ENCODE measurements at regions not wholly inside any gene's neighbourhood (a gene's known extent, or its start where the extent isn't known, plus 50 kb on each side); places are given as distances from the start of the nearest gene placed in this dataset.
A peak's percentile ranks its signal among the peaks of the same experiment; 100 is the strongest.

- H3K4me2 ChIP-seq (ENCODE audit: low read length), result no peak overlapping the region
- no peaks in the 10 kb centered on the region for H3F3A ChIP-seq (ENCODE audit: low read length, unreplicated experiment)
- no peaks in the 10 kb centered on the region for H3K36me3 ChIP-seq (ENCODE audit: low read depth, low read length)
- TF ChIP-seq EZH2 (IDR thresholded peaks at IDR 0.05; ENCODE audit: low read length, unreplicated experiment) (no peak), EZH2phosphoT487 (IDR thresholded peaks at IDR 0.05; ENCODE audit: borderline replicate concordance, low read length) (no peak), CTCF (conservative IDR thresholded peaks at IDR 0.05; ENCODE audit: low read depth, low read length) (no peak)
- ChIA-PET CTCF (no interaction called here), POLR2A (ENCODE audit: unreplicated experiment) (no interaction called here)
- H3K9ac ChIP-seq (ENCODE audit: low read length), result no peak overlapping the region
- peaks cover 13% of the 10 kb centered on the region; the same call in 1 of the 2 replicates for H3K4me1 ChIP-seq (ENCODE audit: insufficient read depth, low read length)
- no peaks in the 10 kb centered on the region for H3K9me3 ChIP-seq (ENCODE audit: low read length)
- no peaks in the 10 kb centered on the region for H4K20me1 ChIP-seq (ENCODE audit: low read length)
- ATAC-seq (no peak), DNase-seq (peak; percentile 48)
- BruUV-seq (replicated peaks), result no TSS peak
- H3K9me2 ChIP-seq (replicated peaks; ENCODE audit: low read length), result no peaks in the 10 kb centered on the region
- no peaks in the 10 kb centered on the region for H3K79me2 ChIP-seq (ENCODE audit: low read length)
- intact Hi-C loops (cut with micrococcal nuclease), result no loop called here
- H3K27ac ChIP-seq (ENCODE audit: low read length), result no peak overlapping the region
- no peaks in the 10 kb centered on the region for H3K27me3 ChIP-seq (ENCODE audit: low read length)
- H2AFZ ChIP-seq (ENCODE audit: low read length), result no peak overlapping the region
- no peak overlapping the region for H3K4me3 ChIP-seq (ENCODE audit: low read length)
Observed at GRCh38 chr2:56444339-56444738, 260.5 kb downstream of the CCDC85A start.

GRCh38 chr2:56448403-56449001 is 264.7 kb downstream of the CCDC85A start:
- H3K9ac ChIP-seq (ENCODE audit: low read length), result no peak overlapping the region
- ATAC-seq, result peak; percentile 37
- no peaks in the 10 kb centered on the region for H3K79me2 ChIP-seq (ENCODE audit: low read length)
- no peaks in the 10 kb centered on the region for H3K9me2 ChIP-seq (replicated peaks; ENCODE audit: low read length)
- DNase-seq, result peak; percentile 33
- intact Hi-C loops (cut with micrococcal nuclease), result no loop called here
- H3K4me3 ChIP-seq (ENCODE audit: low read length), result no peak overlapping the region
- H3K27ac ChIP-seq (ENCODE audit: low read length), result no peak overlapping the region
- POLR2A ChIA-PET (ENCODE audit: unreplicated experiment), result no interaction called here
- peak overlapping the region; percentile 32; the same call in 1 of the 2 replicates for H3K4me2 ChIP-seq (ENCODE audit: low read length)
- no peaks in the 10 kb centered on the region for H3K36me3 ChIP-seq (ENCODE audit: low read depth, low read length)
- peak overlapping the region; percentile 26; the same call in 1 of the 2 replicates for H2AFZ ChIP-seq (ENCODE audit: low read length)
- no peaks in the 10 kb centered on the region for H3K9me3 ChIP-seq (ENCODE audit: low read length)
- no peaks in the 10 kb centered on the region for H3F3A ChIP-seq (ENCODE audit: low read length, unreplicated experiment)
- BruUV-seq (replicated peaks), result no TSS peak
- CTCF ChIA-PET, result no interaction called here
- TF ChIP-seq CTCF (conservative IDR thresholded peaks at IDR 0.05; ENCODE audit: low read depth, low read length), result no peak
- TF ChIP-seq EZH2phosphoT487 (IDR thresholded peaks at IDR 0.05; ENCODE audit: borderline replicate concordance, low read length), result no peak
- TF ChIP-seq EZH2 (IDR thresholded peaks at IDR 0.05; ENCODE audit: low read length, unreplicated experiment), result no peak
- H3K4me1 ChIP-seq (ENCODE audit: insufficient read depth, low read length), result peaks cover 13% of the 10 kb centered on the region; the same call in 1 of the 2 replicates
- H3K27me3 ChIP-seq (ENCODE audit: low read length), result no peaks in the 10 kb centered on the region
- H4K20me1 ChIP-seq (ENCODE audit: low read length), result no peaks in the 10 kb centered on the region

- Histone ChIP-seq H3K27ac (ENCODE audit: low read length) (no peak overlapping the region), H4K20me1 (ENCODE audit: low read length) (no peaks in the 10 kb centered on the region), H3K9me3 (ENCODE audit: low read length) (no peaks in the 10 kb centered on the region), H3K27me3 (ENCODE audit: low read length) (no peaks in the 10 kb centered on the region), H3K79me2 (ENCODE audit: low read length) (no peaks in the 10 kb centered on the region), H3K36me3 (ENCODE audit: low read depth, low read length) (no peaks in the 10 kb centered on the region), H2AFZ (ENCODE audit: low read length) (peak overlapping the region; percentile 26; the same call in 1 of the 2 replicates), H3K9me2 (replicated peaks; ENCODE audit: low read length) (no peaks in the 10 kb centered on the region), H3F3A (ENCODE audit: low read length, unreplicated experiment) (no peaks in the 10 kb centered on the region), H3K9ac (ENCODE audit: low read length) (no peak overlapping the region), H3K4me2 (ENCODE audit: low read length) (peak overlapping the region; percentile 32; the same call in 1 of the 2 replicates), H3K4me3 (ENCODE audit: low read length) (no peak overlapping the region), H3K4me1 (ENCODE audit: insufficient read depth, low read length) (peaks cover 13% of the 10 kb centered on the region; the same call in 1 of the 2 replicates)
- intact Hi-C loops (cut with micrococcal nuclease), result no loop called here
- BruUV-seq (replicated peaks), result no TSS peak
- CTCF ChIA-PET, result no interaction called here
- POLR2A ChIA-PET (ENCODE audit: unreplicated experiment), result interaction anchor here (0.6 kb wide), 1 partner anchor 132 kb away, joined by 4 read pairs; no protein-coding TSS in a partner anchor
- peak; percentile 52 for DNase-seq
- ATAC-seq, result peak; percentile 64
- no peak for TF ChIP-seq EZH2 (IDR thresholded peaks at IDR 0.05; ENCODE audit: low read length, unreplicated experiment)
- TF ChIP-seq EZH2phosphoT487 (IDR thresholded peaks at IDR 0.05; ENCODE audit: borderline replicate concordance, low read length), result no peak
- TF ChIP-seq CTCF (conservative IDR thresholded peaks at IDR 0.05; ENCODE audit: low read depth, low read length), result no peak
Observed at GRCh38 chr2:56449002-56449431, 265.2 kb downstream of the CCDC85A start.
